Neural cell (in vitro differentiated cells): ENCODE measurements at regions not wholly inside any gene's neighbourhood (a gene's known extent, or its start where the extent isn't known, plus 50 kb on each side); places are given as distances from the start of the nearest gene placed in this dataset.

Experiments
- EZH2 ChIP-seq: fragments of 200-600, 300-800 bp; shearing (Covaris generic), sonication (generic); IDR thresholded peaks from 2 replicates; pipeline ENCODE4 v1.6.1; 2014; ENCODE audit warnings: antibody characterized with exemption, low read length, borderline replicate concordance, mild to moderate bottlenecking; ENCODE audit not compliant: insufficient read depth, poor library complexity, severe bottlenecking
- POLR2AphosphoS5 ChIP-seq: IDR thresholded peaks from 2 replicates; pipeline ENCODE4 v1.6.1; 2012
- TF ChIP-seq, protein P1 (sequence below): fragments of 450-650 bp; IDR thresholded peaks from 2 replicates; pipeline ENCODE4 v1.5.1; 2014; ENCODE audit warnings: antibody characterized with exemption, mild to moderate bottlenecking, moderate library complexity; ENCODE audit not compliant: poor library complexity, severe bottlenecking

DNA sequence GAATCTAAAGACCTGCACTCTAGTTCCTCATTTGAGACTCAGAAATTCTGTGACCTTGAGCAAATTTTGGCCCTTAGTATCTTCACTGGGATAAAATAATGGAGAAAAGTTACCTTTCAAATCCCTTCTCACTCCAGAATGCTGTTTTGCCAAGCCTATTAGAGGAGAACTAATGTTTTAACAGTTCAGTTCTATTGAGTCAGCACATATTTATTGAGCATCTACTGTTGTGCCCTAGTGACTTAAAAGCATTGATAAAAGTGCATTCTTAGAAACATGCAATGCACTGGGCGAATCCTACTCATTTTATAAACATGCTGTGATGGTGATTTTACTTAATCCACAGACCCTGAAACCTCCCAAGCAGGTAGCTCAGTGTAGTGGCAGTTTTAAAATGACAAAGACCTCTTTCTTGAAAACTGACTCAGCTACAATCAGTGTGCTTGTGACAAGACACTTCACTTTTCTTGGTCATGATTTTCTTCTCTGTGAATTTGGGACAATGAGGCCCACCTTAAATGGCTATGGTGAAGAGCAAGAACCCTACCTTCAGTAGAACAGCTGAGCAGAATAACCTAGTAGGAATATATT is 312.0 kb downstream of the ALDH8A1 start:
- TF ChIP-seq, protein P1, sequence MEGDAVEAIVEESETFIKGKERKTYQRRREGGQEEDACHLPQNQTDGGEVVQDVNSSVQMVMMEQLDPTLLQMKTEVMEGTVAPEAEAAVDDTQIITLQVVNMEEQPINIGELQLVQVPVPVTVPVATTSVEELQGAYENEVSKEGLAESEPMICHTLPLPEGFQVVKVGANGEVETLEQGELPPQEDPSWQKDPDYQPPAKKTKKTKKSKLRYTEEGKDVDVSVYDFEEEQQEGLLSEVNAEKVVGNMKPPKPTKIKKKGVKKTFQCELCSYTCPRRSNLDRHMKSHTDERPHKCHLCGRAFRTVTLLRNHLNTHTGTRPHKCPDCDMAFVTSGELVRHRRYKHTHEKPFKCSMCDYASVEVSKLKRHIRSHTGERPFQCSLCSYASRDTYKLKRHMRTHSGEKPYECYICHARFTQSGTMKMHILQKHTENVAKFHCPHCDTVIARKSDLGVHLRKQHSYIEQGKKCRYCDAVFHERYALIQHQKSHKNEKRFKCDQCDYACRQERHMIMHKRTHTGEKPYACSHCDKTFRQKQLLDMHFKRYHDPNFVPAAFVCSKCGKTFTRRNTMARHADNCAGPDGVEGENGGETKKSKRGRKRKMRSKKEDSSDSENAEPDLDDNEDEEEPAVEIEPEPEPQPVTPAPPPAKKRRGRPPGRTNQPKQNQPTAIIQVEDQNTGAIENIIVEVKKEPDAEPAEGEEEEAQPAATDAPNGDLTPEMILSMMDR = no peak
- TF ChIP-seq POLR2AphosphoS5 (no peak), EZH2 (no peak)
